ENCODE measurements at regions not wholly inside any gene's neighbourhood (a gene's known extent, or its start where the extent isn't known, plus 50 kb on each side); places are given as distances from the start of the nearest gene placed in this dataset.

DNA sequence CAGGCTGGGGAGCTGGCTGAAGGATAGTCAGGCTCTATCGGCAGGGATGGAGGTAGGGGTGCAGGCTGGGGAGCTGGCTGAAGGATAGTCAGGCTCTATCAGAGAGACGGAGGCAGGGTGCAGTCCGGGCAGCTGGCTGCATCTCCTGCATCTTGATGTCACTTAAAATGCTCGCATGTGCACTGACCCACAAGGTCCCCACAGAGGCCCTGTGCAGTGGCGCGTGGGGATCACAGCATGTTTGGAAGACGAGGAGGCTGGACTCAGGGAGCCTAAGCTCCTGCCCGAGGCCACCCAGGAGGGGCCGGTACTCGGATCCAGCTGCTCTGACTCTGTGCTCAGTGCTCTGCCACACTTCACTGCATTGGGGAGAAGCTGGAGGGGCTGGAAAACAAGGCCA, 189.0 kb upstream of the HDAC4 start:
- TF ChIP-seq, protein P1, sequence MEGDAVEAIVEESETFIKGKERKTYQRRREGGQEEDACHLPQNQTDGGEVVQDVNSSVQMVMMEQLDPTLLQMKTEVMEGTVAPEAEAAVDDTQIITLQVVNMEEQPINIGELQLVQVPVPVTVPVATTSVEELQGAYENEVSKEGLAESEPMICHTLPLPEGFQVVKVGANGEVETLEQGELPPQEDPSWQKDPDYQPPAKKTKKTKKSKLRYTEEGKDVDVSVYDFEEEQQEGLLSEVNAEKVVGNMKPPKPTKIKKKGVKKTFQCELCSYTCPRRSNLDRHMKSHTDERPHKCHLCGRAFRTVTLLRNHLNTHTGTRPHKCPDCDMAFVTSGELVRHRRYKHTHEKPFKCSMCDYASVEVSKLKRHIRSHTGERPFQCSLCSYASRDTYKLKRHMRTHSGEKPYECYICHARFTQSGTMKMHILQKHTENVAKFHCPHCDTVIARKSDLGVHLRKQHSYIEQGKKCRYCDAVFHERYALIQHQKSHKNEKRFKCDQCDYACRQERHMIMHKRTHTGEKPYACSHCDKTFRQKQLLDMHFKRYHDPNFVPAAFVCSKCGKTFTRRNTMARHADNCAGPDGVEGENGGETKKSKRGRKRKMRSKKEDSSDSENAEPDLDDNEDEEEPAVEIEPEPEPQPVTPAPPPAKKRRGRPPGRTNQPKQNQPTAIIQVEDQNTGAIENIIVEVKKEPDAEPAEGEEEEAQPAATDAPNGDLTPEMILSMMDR (conservative IDR thresholded peaks at IDR 0.05; ENCODE audit: low read depth in 2 of 2) = no peak
- TF ChIP-seq ETS1 (IDR thresholded peaks at IDR 0.05) (no peak), POLR2AphosphoS5 (IDR thresholded peaks at IDR 0.05; ENCODE audit: low read depth) (no peak), EZH2 (IDR thresholded peaks at IDR 0.05; ENCODE audit: low read depth, unreplicated experiment) (no peak), EZH2phosphoT487 (IDR thresholded peaks at IDR 0.05; ENCODE audit: unreplicated experiment) (no peak), ZNF114 (CRISPR knock-in tag; IDR thresholded peaks at IDR 0.05) (no peak), ZNF462 (CRISPR knock-in tag; IDR thresholded peaks at IDR 0.05) (no peak), JUNB (IDR thresholded peaks at IDR 0.05; ENCODE audit: unreplicated experiment) (no peak), CREB1 (CRISPR knock-in tag; IDR thresholded peaks at IDR 0.05; ENCODE audit: low read depth) (no peak)
- TF ChIP-seq, protein P2, sequence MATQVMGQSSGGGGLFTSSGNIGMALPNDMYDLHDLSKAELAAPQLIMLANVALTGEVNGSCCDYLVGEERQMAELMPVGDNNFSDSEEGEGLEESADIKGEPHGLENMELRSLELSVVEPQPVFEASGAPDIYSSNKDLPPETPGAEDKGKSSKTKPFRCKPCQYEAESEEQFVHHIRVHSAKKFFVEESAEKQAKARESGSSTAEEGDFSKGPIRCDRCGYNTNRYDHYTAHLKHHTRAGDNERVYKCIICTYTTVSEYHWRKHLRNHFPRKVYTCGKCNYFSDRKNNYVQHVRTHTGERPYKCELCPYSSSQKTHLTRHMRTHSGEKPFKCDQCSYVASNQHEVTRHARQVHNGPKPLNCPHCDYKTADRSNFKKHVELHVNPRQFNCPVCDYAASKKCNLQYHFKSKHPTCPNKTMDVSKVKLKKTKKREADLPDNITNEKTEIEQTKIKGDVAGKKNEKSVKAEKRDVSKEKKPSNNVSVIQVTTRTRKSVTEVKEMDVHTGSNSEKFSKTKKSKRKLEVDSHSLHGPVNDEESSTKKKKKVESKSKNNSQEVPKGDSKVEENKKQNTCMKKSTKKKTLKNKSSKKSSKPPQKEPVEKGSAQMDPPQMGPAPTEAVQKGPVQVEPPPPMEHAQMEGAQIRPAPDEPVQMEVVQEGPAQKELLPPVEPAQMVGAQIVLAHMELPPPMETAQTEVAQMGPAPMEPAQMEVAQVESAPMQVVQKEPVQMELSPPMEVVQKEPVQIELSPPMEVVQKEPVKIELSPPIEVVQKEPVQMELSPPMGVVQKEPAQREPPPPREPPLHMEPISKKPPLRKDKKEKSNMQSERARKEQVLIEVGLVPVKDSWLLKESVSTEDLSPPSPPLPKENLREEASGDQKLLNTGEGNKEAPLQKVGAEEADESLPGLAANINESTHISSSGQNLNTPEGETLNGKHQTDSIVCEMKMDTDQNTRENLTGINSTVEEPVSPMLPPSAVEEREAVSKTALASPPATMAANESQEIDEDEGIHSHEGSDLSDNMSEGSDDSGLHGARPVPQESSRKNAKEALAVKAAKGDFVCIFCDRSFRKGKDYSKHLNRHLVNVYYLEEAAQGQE (IDR thresholded peaks at IDR 0.05; ENCODE audit: unreplicated experiment) = no peak
